Endodermal cell (in vitro differentiated cells): ENCODE measurements at regions not wholly inside any gene's neighbourhood (a gene's known extent, or its start where the extent isn't known, plus 50 kb on each side); places are given as distances from the start of the nearest gene placed in this dataset.
A peak's percentile ranks its signal among the peaks of the same experiment; 100 is the strongest.

Experiments
- DNase-seq: peaks from one replicate; pipeline ENCODE4 v3.0.0-alpha.2; 2017
- H3K27ac ChIP-seq: 2 replicates; pipeline ENCODE4 v1.5.1; 2013; ENCODE audit warnings: mild to moderate bottlenecking, low read depth, low read length, moderate library complexity
- H3K27me3 ChIP-seq: 2 replicates; pipeline ENCODE4 v1.6.1; 2013; ENCODE audit warnings: mild to moderate bottlenecking, low read length, moderate library complexity; ENCODE audit not compliant: insufficient read depth, control insufficient read depth, poor library complexity, severe bottlenecking
- H3K36me3 ChIP-seq: 2 replicates; pipeline ENCODE4 v1.7.0; 2013; ENCODE audit warnings: mild to moderate bottlenecking, low read length, moderate library complexity; ENCODE audit not compliant: control insufficient read depth, insufficient read depth
- H3K4me1 ChIP-seq: one replicate; pipeline ENCODE4 v1.7.0; 2013; ENCODE audit warnings: low read length; ENCODE audit not compliant: control insufficient read depth, insufficient read depth
- H3K4me3 ChIP-seq: 2 replicates; pipeline ENCODE4 v1.5.1; 2013; ENCODE audit warnings: mild to moderate bottlenecking, low read length, moderate library complexity
- H3K9ac ChIP-seq: 2 replicates; pipeline ENCODE4 v1.6.1; 2013; ENCODE audit warnings: mild to moderate bottlenecking, low read length, moderate library complexity; ENCODE audit not compliant: poor library complexity, severe bottlenecking; ENCODE audit errors: extremely low read depth
- H3K9me3 ChIP-seq: 2 replicates; pipeline ENCODE4 v1.6.1; 2013; ENCODE audit warnings: mild to moderate bottlenecking, low read length, moderate library complexity; ENCODE audit not compliant: control insufficient read depth
- H3K27ac Mint-ChIP-seq: 2 replicates; pipeline ENCODE4 v1.8.0; 2020; ENCODE audit warnings: mixed read lengths
- H3K27me3 Mint-ChIP-seq: 2 replicates; pipeline ENCODE4 v1.8.0; 2021; ENCODE audit warnings: mild to moderate bottlenecking, mixed read lengths; ENCODE audit not compliant: insufficient read depth
- H3K36me3 Mint-ChIP-seq: 2 replicates; pipeline ENCODE4 v1.8.0; 2020; ENCODE audit warnings: low read depth, mixed read lengths
- H3K4me1 Mint-ChIP-seq: 2 replicates; pipeline ENCODE4 v1.8.0; 2020; ENCODE audit warnings: mixed read lengths
- H3K4me3 Mint-ChIP-seq: 2 replicates; pipeline ENCODE4 v1.8.0; 2020; ENCODE audit warnings: mild to moderate bottlenecking, moderate library complexity, mixed read lengths
- H3K9me3 Mint-ChIP-seq: 2 replicates; pipeline ENCODE4 v1.8.0; 2020; ENCODE audit warnings: mild to moderate bottlenecking, mixed read lengths
- WGBS, 2 experiments: methylation state at CpG; one replicate each; pipeline versions ENCODE4 v1.1.5 to v1.1.7; 2013; ENCODE audit warnings: missing lambda C conversion rate in 2 of 2, mixed read lengths in 1 of 2; ENCODE audit not compliant: insufficient coverage in 1 of 2, insufficient read length in 1 of 2; 5-methylcytosine and 5-hydroxymethylcytosine counted together
- TF ChIP-seq, protein P1 (sequence below): fragments of 200-600 bp; sonication (generic); conservative IDR thresholded peaks from 2 replicates; pipeline ENCODE4 v1.5.0; 2021; ENCODE audit warnings: antibody characterized with exemption, mild to moderate bottlenecking

DNA sequence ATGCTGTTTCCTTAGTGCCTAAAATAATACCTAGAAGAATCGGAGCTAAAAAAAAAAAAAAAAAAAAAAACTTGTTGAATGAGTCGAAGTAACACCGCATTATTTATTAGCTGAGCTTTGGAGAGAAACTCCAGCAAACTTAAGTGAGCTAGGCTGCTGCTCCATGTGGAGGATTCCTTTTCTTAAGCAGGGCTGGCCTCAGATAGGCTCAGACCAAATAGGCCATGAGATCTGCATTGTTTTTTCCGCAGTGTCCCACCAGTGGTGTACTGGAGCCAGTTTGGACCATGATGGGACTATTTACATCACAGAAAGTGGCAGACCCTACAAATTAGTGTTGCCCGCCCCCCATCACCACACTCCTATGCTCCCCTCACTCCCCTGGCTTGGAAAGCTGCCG lies 341.4 kb downstream of the DTWD2 start:
- DNase-seq: peak; percentile 67
- Histone ChIP-seq H3K27me3 (no peaks in the 10 kb centered on the region), H3K27ac (no peak overlapping the region), H3K4me3 (peak overlapping the region; percentile 48), H3K4me1 (peaks cover 6% of the 10 kb centered on the region), H3K9ac (no peak overlapping the region), H3K9me3 (no peaks in the 10 kb centered on the region), H3K36me3 (no peaks in the 10 kb centered on the region)
- Mint-ChIP-seq H3K36me3 (no peaks in the 10 kb centered on the region), H3K4me3 (no peak overlapping the region), H3K9me3 (peaks cover under 1% of the 10 kb centered on the region), H3K27ac (peak overlapping the region; percentile 96), H3K4me1 (peaks cover 29% of the 10 kb centered on the region), H3K27me3 (no peaks in the 10 kb centered on the region)
- TF ChIP-seq, protein P1, sequence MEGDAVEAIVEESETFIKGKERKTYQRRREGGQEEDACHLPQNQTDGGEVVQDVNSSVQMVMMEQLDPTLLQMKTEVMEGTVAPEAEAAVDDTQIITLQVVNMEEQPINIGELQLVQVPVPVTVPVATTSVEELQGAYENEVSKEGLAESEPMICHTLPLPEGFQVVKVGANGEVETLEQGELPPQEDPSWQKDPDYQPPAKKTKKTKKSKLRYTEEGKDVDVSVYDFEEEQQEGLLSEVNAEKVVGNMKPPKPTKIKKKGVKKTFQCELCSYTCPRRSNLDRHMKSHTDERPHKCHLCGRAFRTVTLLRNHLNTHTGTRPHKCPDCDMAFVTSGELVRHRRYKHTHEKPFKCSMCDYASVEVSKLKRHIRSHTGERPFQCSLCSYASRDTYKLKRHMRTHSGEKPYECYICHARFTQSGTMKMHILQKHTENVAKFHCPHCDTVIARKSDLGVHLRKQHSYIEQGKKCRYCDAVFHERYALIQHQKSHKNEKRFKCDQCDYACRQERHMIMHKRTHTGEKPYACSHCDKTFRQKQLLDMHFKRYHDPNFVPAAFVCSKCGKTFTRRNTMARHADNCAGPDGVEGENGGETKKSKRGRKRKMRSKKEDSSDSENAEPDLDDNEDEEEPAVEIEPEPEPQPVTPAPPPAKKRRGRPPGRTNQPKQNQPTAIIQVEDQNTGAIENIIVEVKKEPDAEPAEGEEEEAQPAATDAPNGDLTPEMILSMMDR: no peak
- WGBS, 2 experiments: 59 to 71% methylated on average over 1 to 5 of the region's 6 CpGs

DNA sequence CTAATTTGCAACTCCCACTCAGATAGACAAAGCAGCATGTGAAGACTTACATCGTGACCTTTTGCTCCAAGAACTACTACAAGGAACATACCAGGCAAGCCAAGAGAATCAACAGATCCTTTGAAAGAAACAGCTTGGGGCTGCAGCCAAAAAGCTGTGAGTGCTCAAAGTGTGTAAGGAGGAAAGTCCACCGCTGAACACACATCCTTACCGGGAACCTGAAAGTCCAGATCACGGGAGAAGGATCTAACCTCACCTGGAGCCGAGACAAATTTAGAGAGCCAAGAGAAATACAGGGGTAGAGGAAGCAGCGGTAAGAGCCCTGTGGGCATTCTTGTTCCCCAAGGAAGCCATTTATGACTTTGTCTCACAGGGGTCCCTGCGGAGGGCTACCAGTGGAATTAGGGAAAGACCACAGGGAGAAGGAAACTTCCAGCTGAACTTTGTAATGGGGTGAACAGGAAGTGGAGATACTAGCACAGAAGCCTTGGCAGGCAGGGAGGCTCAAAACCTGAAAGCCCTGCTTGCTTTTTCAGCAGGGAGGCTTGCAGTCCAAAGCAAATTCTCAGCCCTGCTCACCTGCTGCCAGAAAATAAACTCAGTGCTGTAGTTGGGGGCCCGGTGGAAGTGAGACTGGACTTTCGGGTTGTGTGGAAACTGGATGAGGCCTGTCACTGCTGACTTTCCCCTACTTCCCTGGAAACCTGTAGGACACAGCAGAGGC lies 350.2 kb downstream of the DTWD2 start:
- H3K27me3 ChIP-seq: no peaks in the 10 kb centered on the region
- H3K4me1 ChIP-seq: no peaks in the 10 kb centered on the region
- H3K27me3 Mint-ChIP-seq: no peaks in the 10 kb centered on the region
- 88 to 95% methylated on average over 6 to 9 of the region's 9 CpGs for WGBS, 2 experiments
- H3K9ac ChIP-seq: no peak overlapping the region
- H3K4me3 ChIP-seq: no peak overlapping the region
- H3K36me3 ChIP-seq: no peaks in the 10 kb centered on the region
- H3K27ac Mint-ChIP-seq: no peak overlapping the region
- H3K4me1 Mint-ChIP-seq: no peaks in the 10 kb centered on the region
- no peak overlapping the region for H3K4me3 Mint-ChIP-seq
- H3K9me3 Mint-ChIP-seq: peaks cover 16% of the 10 kb centered on the region
- no peak for DNase-seq
- no peak overlapping the region for H3K27ac ChIP-seq
- peaks cover 7% of the 10 kb centered on the region for H3K9me3 ChIP-seq
- H3K36me3 Mint-ChIP-seq: no peaks in the 10 kb centered on the region
- TF ChIP-seq, protein P1: no peak

DNA sequence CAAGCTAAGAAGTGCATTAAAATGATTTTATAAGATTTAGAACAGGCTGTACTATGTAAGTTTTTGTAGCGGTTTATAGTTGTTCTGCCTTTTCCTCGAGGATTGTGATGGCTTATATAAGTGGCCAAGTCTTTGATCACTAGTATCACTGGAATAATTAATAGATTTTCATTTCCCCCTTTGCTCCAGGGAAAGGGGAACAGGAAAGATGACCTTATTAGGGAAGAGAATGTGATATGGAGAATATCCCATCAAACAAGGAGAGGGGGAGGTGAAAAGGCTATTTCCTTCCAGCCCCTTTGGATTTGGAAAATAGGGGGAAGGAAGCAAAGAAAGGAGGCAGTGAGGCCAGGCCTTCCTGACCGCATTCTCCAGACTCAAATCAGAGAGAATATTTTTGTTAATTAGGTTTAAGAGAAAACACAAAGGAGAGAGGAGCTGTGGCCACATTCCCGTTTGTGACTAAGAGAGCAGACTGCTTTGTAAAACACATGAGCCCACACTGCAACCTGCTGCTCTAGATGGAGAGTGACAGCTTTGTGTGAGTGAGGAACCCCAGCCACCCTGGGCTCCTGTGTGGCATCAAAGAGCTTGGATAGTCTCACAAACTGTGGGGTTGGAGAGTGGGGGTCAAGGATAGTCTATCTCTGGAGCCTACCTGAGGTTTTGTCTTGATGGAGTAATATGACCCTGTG lies 359.5 kb downstream of the DTWD2 start:
- Histone ChIP-seq H3K36me3 (no peaks in the 10 kb centered on the region), H3K4me1 (no peaks in the 10 kb centered on the region), H3K9ac (no peak overlapping the region), H3K27ac (no peak overlapping the region), H3K9me3 (peaks cover 3% of the 10 kb centered on the region), H3K4me3 (no peak overlapping the region), H3K27me3 (no peaks in the 10 kb centered on the region)
- Mint-ChIP-seq H3K4me3 (no peak overlapping the region), H3K27ac (peak overlapping the region; percentile 20), H3K4me1 (peaks cover 6% of the 10 kb centered on the region), H3K27me3 (no peaks in the 10 kb centered on the region), H3K9me3 (peaks cover 3% of the 10 kb centered on the region), H3K36me3 (no peaks in the 10 kb centered on the region)
- WGBS, 2 experiments: 72 to 86% methylated on average over 1 to 4 of the region's 4 CpGs
- peak; percentile 67 for DNase-seq
- TF ChIP-seq, protein P1: no peak
